Body of pancreas (tissue), 4 donors: ENCODE measurements at regions not wholly inside any gene's neighbourhood (a gene's known extent, or its start where the extent isn't known, plus 50 kb on each side); places are given as distances from the start of the nearest gene placed in this dataset.

Experiments used
- POLR2A ChIP-seq, 3 donors: fragments of 450-650 bp; IDR thresholded peaks; one replicate each; pipeline ENCODE4 v1.6.1; 2016; ENCODE audit warnings: antibody characterized with exemption in 3 of 3, mild to moderate bottlenecking in 2 of 3
- TF ChIP-seq, protein P1 (sequence below), 7 experiments: fragments of 450-650 bp in 4 of 7; fragments of 200-600 bp in 3 of 7; sonication (generic) in 3 of 7; IDR thresholded peaks; one replicate each; pipeline ENCODE4 v1.5.1; 2016 to 2019; ENCODE audit warnings: antibody characterized with exemption in 7 of 7

DNA sequence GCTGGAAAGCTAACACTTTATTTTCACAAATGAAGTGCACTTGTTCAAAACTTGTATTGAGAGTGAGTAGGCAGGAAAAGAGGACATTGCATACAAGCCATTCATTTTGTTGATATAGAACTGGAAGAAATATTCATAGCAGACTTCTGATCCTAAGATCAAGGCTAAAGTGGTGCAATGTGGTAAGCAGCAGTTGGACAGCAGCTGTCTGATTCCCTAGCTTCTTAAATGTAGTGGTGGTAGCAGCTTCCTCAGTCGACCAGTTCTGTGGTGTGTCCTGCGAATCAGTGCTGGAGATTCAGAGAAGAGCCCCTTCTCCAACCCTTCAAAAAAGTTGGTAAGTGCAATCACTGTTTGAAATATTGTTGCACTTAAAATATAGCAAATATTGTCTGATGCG lies 281.7 kb upstream of the GJE1 start:
- no peak for TF ChIP-seq POLR2A (IDR thresholded peaks at IDR 0.05)
- TF ChIP-seq, protein P1, sequence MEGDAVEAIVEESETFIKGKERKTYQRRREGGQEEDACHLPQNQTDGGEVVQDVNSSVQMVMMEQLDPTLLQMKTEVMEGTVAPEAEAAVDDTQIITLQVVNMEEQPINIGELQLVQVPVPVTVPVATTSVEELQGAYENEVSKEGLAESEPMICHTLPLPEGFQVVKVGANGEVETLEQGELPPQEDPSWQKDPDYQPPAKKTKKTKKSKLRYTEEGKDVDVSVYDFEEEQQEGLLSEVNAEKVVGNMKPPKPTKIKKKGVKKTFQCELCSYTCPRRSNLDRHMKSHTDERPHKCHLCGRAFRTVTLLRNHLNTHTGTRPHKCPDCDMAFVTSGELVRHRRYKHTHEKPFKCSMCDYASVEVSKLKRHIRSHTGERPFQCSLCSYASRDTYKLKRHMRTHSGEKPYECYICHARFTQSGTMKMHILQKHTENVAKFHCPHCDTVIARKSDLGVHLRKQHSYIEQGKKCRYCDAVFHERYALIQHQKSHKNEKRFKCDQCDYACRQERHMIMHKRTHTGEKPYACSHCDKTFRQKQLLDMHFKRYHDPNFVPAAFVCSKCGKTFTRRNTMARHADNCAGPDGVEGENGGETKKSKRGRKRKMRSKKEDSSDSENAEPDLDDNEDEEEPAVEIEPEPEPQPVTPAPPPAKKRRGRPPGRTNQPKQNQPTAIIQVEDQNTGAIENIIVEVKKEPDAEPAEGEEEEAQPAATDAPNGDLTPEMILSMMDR (IDR thresholded peaks at IDR 0.05) = no peak
